ENCODE measurements at regions not wholly inside any gene's neighbourhood (a gene's known extent, or its start where the extent isn't known, plus 50 kb on each side); places are given as distances from the start of the nearest gene placed in this dataset.

- DNase-seq (ENCODE audit: low spot score), result no peak
Measured at GRCh38 chr11:94671553-94672366, 96.4 kb upstream of the AMOTL1 start.

DNA sequence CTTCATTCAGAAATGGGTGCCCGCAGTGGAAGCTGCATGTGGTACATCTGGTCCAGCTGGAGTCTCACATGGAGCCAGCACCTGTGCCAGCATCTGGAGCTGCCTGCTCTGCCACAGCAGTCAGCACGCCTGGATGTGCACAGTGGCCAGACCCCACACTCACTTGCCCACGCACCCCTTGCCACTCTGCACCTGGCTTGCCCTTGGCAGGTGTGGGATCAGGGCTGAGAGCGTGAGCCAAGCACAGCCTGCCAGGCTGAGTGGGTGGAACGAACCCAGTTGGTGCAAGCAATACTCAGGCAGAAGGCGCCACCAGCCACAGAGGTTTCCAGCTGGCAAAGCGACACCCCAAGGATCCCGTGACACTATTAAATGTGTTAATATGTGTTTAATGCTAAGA, 95.5 kb upstream of the AMOTL1 start:
- DNase-seq (ENCODE audit: low spot score), result no peak

GRCh38 chr11:94673386-94673785, 94.8 kb upstream of the AMOTL1 start:
- no peak for DNase-seq (ENCODE audit: low spot score)

DNA sequence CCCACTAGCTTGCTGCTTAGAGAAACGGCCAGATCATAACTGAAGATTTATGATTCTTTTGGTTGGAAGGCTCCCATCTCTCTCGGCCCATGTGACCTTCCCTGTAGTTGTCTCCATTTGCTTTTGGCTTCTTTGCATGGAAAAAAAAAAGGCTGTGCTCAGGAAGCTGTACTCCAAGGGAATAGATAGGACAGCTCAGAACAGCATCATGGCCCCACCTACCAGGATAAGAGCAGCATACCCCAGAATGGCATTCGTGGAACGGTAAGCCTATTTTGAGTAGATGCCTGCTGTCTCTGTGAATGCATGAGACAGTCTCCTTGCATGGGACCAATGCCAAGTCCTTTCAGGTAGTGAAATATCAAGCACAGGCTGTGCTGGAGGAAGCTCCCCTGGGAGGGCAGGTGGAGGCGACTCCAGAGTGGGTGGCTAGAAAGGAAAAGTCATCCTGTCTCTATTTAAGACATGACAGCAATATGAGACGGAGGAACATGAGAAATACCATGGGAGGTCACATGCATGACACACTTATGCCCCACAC, 94.1 kb upstream of the AMOTL1 start:
- DNase-seq (ENCODE audit: low spot score), result no peak

DNA sequence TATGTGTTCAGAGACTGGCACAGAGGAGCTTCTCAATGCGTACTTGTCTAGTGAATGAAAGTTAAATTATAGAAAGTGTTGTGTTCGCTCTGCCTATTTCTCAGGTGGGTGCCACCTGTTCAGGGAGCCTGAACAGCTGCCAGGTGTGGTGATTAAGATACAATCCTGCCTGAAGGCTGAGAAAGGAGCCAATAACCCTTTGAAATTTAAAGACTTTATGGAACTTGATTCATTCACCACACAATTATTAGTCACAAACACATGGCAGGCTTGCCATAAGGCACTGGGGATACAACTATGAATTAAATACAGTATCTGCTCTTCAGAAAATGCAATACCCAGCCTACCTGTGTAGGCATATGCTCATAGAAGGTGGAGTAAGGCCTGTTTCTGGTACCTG, 92.9 kb upstream of the AMOTL1 start:
- DNase-seq (ENCODE audit: low spot score), result no peak

GRCh38 chr11:94675813-94676212, 92.3 kb upstream of the AMOTL1 start:
- DNase-seq (ENCODE audit: low spot score), result no peak

DNA sequence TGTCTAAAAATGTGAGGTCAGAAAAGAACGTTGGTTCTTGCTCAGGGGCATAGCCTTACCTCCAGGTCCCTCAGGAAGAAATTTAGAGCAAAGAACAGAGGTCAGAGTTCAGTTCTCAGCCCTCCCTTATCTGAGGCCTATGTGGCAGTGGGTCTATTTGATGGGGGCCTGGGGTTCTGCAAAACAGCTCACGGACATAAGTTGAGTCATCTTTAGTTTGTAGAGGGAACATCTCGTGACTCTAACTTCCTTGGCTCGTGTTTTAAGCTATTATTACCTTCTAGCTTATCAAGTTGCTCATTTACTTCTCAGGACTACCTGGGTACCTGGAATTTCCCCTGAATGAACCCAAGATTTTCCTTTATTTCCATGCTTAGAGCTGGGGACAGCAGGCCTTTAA, 91.3 kb upstream of the AMOTL1 start:
- no peak for DNase-seq (ENCODE audit: low spot score)

DNA sequence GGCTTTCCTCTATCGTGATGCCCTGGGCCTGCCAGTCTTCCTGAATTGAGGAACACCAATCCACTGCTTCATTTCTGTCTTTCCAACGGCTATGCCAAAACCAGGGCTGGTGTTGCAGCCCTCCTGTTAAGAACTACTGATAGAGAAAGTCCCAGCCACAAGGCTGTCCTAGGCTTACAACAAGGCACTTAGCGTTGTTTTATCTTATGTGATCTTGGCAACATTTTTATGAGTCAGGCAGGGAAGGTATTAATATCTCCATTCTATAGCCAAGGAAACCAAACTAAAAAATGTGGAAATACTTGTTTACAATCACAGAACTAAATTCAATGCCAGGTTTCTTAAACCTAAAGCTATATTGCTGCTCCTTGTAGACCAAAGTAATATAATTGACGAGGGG, 89.9 kb upstream of the AMOTL1 start:
- DNase-seq (ENCODE audit: low spot score), result no peak

- no peak for DNase-seq (ENCODE audit: low spot score)
Measured at GRCh38 chr11:94678901-94679300, 89.3 kb upstream of the AMOTL1 start.

- DNase-seq (ENCODE audit: low spot score), result no peak
Measured at GRCh38 chr11:94680426-94680825, 87.7 kb upstream of the AMOTL1 start.

GRCh38 chr11:94681140-94681539, 87.0 kb upstream of the AMOTL1 start:
- no peak for DNase-seq (ENCODE audit: low spot score)

GRCh38 chr11:94681852-94682251, 86.3 kb upstream of the AMOTL1 start:
- no peak for DNase-seq (ENCODE audit: low spot score)

DNA sequence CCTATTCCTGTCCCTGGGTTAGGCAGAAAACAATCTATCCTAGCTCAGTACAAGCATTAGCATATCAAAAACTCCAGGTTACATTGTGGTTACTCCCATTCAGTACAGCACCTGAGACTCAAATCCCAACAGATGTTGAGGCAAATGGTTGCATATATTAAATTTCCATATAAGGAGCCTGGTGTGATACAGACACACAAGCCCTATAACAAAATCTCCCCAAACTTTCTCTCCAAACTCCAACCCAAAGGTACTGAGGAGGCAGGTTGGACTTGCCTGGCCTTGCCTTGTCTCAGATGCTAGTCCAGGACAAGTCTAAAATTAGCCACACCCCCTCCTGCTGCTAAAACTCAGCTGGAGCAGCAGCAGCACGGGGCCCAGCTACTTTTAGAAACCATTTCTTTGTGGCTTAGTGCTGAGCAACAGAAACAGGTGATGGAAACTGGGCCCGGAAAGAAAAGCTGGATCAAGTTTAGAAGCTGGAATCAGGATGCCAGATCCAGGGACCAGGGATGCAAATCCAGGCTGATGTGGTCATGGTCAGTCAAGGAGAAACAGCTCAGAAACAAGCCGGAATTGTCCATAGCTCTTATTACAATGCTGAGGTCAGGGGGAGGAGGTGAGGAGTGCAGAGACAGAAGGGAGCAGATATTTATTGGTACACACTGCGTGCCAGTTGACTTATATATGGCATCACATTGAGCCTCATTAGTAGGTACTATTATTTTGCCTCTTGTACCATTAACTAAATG, 73.7 kb upstream of the AMOTL1 start:
- DNase-seq (ENCODE audit: low spot score), result peak; percentile 2

DNA sequence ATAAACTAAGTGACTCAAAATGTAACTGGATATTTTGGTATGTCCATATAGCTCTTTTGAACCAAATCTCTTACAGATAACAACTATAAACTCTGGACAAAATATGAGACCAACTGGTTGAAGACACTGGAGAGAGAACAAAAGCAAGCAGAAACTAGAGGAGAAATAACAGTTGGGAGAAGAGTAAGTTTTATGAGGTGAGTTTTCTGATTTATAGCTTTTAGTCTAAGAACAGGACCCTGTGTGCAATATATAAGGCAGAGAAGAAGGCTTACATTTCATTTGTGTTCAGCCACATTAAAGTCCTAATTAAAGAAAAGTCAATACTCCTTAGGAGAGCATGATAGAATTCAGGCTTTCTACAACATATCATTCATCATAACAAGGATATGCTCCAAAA, 71.0 kb upstream of the AMOTL1 start:
- no peak for DNase-seq (ENCODE audit: low spot score)

DNA sequence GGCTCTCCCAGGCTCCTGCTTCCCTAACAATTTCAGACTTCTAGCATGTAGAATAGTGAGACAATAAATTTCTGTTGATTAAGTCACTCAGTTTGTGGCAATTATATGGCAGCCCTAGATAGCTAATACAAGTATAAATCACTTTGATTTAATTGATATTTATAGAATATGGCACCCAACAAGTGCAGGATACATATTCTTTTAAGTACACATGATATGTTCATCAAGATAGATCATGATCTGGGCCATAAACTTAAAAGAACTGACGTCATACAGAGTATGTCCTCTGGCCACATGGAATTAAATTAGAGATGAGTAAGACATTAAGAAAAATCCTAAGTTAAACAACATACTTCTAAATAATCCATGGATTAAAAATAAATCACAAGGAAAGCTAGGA, 67.5 kb upstream of the AMOTL1 start:
- no peak for DNase-seq (ENCODE audit: low spot score)

DNA sequence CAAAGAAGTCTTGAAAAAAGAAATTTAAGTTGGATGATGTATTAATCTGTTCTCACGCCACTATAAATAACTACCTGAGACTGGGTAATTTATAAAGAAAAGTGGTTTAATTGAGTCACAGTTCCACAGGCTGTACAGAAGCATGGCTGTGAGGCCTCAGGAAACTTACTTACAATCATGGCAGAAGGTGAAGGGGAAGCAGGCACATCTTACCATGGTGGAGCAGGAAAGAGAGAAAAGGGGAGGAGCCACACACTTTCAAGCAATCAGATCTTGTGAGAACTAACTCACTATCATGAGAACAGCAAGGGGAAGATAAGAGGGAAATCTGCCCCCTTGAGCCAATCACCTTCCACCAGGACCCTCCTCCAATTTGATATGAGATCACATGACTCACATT, 65.7 kb upstream of the AMOTL1 start:
- DNase-seq (ENCODE audit: low spot score), result no peak

GRCh38 chr11:94705419-94705818, 62.7 kb upstream of the AMOTL1 start:
- DNase-seq (ENCODE audit: low spot score), result no peak

GRCh38 chr11:94705891-94706615, 62.1 kb upstream of the AMOTL1 start:
- no peak for DNase-seq (ENCODE audit: low spot score)

GRCh38 chr11:94708176-94708575, 60.0 kb upstream of the AMOTL1 start:
- no peak for DNase-seq (ENCODE audit: low spot score)

DNA sequence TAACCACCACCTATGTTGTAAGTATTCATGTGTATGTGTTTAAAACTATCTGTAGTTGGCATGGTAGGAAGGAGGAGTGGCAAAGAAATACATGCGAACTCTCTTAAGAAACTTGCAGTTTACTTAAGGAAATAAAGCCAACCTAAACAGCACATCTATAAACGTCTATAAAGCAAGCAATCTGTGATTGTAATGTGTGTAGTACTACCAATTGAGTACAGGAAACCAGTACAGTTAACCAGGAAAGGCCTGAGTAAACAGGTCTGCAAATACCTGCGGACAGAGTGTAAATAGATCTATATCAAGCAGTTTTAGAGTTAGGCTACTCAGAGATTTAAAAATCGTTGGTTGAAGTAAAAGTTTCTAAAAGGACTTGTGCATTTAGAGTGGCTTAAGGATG, 59.5 kb upstream of the AMOTL1 start:
- DNase-seq (ENCODE audit: low spot score), result no peak

- DNase-seq (ENCODE audit: low spot score), result no peak
Measured at GRCh38 chr11:94715225-94715624, 52.9 kb upstream of the AMOTL1 start.

GRCh38 chr11:94717667-94718066, 50.5 kb upstream of the AMOTL1 start:
- DNase-seq (ENCODE audit: low spot score), result no peak
